ENCODE measurements at regions not wholly inside any gene's neighbourhood (a gene's known extent, or its start where the extent isn't known, plus 50 kb on each side); places are given as distances from the start of the nearest gene placed in this dataset.

- TF ChIP-seq CTCF (IDR thresholded peaks at IDR 0.05) (no peak), POLR2A (IDR thresholded peaks at IDR 0.05) (no peak), EP300 (IDR thresholded peaks at IDR 0.05) (no peak)
Observed at GRCh38 chr7:136656516-136656915, 211.9 kb upstream of the CHRM2 start.

All from sigmoid colon (tissue), 4 donors.